Activated CD4-positive, alpha-beta T cell treated with anti-CD3 and anti-CD28 coated beads, Interleukin-2, amount 10 ng/mL, durations not matched to agents 7 days and 5 days (primary cell): ENCODE measurements at regions not wholly inside any gene's neighbourhood (a gene's known extent, or its start where the extent isn't known, plus 50 kb on each side); places are given as distances from the start of the nearest gene placed in this dataset.

Source experiments
- CTCF ChIA-PET: fragments of 350-600 bp; sonication (Branson Sonifier 250); formaldehyde crosslinking; loops from one replicate; lab custom pipeline; 2021; ENCODE audit warnings: antibody characterized with exemption; lab: Charles Lee
- POLR2A ChIA-PET: fragments of 350-600 bp; sonication (Branson Sonifier 250); formaldehyde crosslinking; loops from one replicate; lab custom pipeline; 2021; ENCODE audit warnings: antibody characterized with exemption; lab: Charles Lee
- DNase-seq: peaks from one replicate; pipeline ENCODE4 v3.0.0-alpha.2; 2020
- H3K27ac Mint-ChIP-seq: one replicate; pipeline ENCODE4 v1.8.0; 2021; ENCODE audit warnings: mild to moderate bottlenecking, moderate library complexity, mixed read lengths
- H3K27me3 Mint-ChIP-seq: one replicate; pipeline ENCODE4 v1.8.0; 2021; ENCODE audit warnings: mixed read lengths
- H3K36me3 Mint-ChIP-seq: one replicate; pipeline ENCODE4 v1.8.0; 2021; ENCODE audit warnings: low read depth, mixed read lengths
- H3K4me1 Mint-ChIP-seq: one replicate; pipeline ENCODE4 v1.8.0; 2021; ENCODE audit warnings: mixed read lengths
- H3K4me3 Mint-ChIP-seq: one replicate; pipeline ENCODE4 v1.8.0; 2021; ENCODE audit warnings: mild to moderate bottlenecking, moderate library complexity, mixed read lengths
- H3K9me3 Mint-ChIP-seq: one replicate; pipeline ENCODE4 v1.8.0; 2021; ENCODE audit warnings: mixed read lengths

- no peak overlapping the region for H3K4me3 Mint-ChIP-seq
- no peak for DNase-seq
- no peaks in the 10 kb centered on the region for H3K27me3 Mint-ChIP-seq
- ChIA-PET POLR2A (no interaction called here), CTCF (no interaction called here)
- no peaks in the 10 kb centered on the region for H3K36me3 Mint-ChIP-seq
- peaks cover 4% of the 10 kb centered on the region for H3K9me3 Mint-ChIP-seq
- no peak overlapping the region for H3K27ac Mint-ChIP-seq
- H3K4me1 Mint-ChIP-seq: no peaks in the 10 kb centered on the region
These were observed 915.3 kb upstream of the SLITRK6 start for GRCh38 chr13:86714495-86714894.

GRCh38 chr13:86725105-86725504, 925.9 kb upstream of the SLITRK6 start:
- POLR2A ChIA-PET: no interaction called here
- Mint-ChIP-seq H3K27me3 (no peaks in the 10 kb centered on the region), H3K9me3 (peaks cover 3% of the 10 kb centered on the region), H3K36me3 (no peaks in the 10 kb centered on the region), H3K4me3 (no peak overlapping the region), H3K4me1 (no peaks in the 10 kb centered on the region), H3K27ac (no peak overlapping the region)
- CTCF ChIA-PET: no interaction called here
- no peak for DNase-seq

GRCh38 chr13:86729206-86729605, 930.0 kb upstream of the SLITRK6 start:
- no peak overlapping the region for H3K4me3 Mint-ChIP-seq
- peaks cover 4% of the 10 kb centered on the region for H3K9me3 Mint-ChIP-seq
- DNase-seq: no peak
- H3K27ac Mint-ChIP-seq: no peak overlapping the region
- no peaks in the 10 kb centered on the region for H3K27me3 Mint-ChIP-seq
- H3K36me3 Mint-ChIP-seq: no peaks in the 10 kb centered on the region
- POLR2A ChIA-PET: no interaction called here
- CTCF ChIA-PET: no interaction called here
- H3K4me1 Mint-ChIP-seq: no peaks in the 10 kb centered on the region

GRCh38 chr13:86731987-86732386, 932.8 kb upstream of the SLITRK6 start:
- Mint-ChIP-seq H3K27ac (no peak overlapping the region), H3K4me1 (no peaks in the 10 kb centered on the region)
- POLR2A ChIA-PET: no interaction called here

GRCh38 chr13:86737334-86737932, 933.7 kb upstream of the SLITRK5 start:
- DNase-seq: no peak
- Mint-ChIP-seq H3K9me3 (no peaks in the 10 kb centered on the region), H3K4me3 (no peak overlapping the region), H3K27ac (no peak overlapping the region), H3K27me3 (no peaks in the 10 kb centered on the region), H3K36me3 (no peaks in the 10 kb centered on the region), H3K4me1 (no peaks in the 10 kb centered on the region)
- ChIA-PET CTCF (no interaction called here), POLR2A (no interaction called here)

More at GRCh38 chr13:86731987-86732386, 932.8 kb upstream of the SLITRK6 start:
- Mint-ChIP-seq H3K27me3 (no peaks in the 10 kb centered on the region), H3K9me3 (peaks cover 4% of the 10 kb centered on the region), H3K4me3 (no peak overlapping the region), H3K36me3 (no peaks in the 10 kb centered on the region)
- DNase-seq: no peak
- CTCF ChIA-PET: no interaction called here

GRCh38 chr13:86741762-86742285, 929.3 kb upstream of the SLITRK5 start:
- ChIA-PET CTCF (no interaction called here), POLR2A (no interaction called here)
- H3K27me3 Mint-ChIP-seq: no peaks in the 10 kb centered on the region
- H3K4me3 Mint-ChIP-seq: no peak overlapping the region
- H3K4me1 Mint-ChIP-seq: no peaks in the 10 kb centered on the region
- no peak for DNase-seq
- no peaks in the 10 kb centered on the region for H3K36me3 Mint-ChIP-seq
- no peaks in the 10 kb centered on the region for H3K9me3 Mint-ChIP-seq
- no peak overlapping the region for H3K27ac Mint-ChIP-seq

GRCh38 chr13:86757236-86757978, 913.8 kb upstream of the SLITRK5 start:
- H3K27me3 Mint-ChIP-seq: no peaks in the 10 kb centered on the region
- ChIA-PET POLR2A (no interaction called here), CTCF (no interaction called here)
- peak overlapping the region; percentile 22 for H3K4me3 Mint-ChIP-seq
- peaks cover 25% of the 10 kb centered on the region for H3K9me3 Mint-ChIP-seq
- no peaks in the 10 kb centered on the region for H3K36me3 Mint-ChIP-seq
- H3K27ac Mint-ChIP-seq: peak overlapping the region; percentile 81
- no peaks in the 10 kb centered on the region for H3K4me1 Mint-ChIP-seq
- DNase-seq: peak; percentile 9

- no peak overlapping the region for H3K27ac Mint-ChIP-seq
- no peak for DNase-seq
- ChIA-PET CTCF (no interaction called here), POLR2A (no interaction called here)
- no peaks in the 10 kb centered on the region for H3K27me3 Mint-ChIP-seq
- H3K36me3 Mint-ChIP-seq: no peaks in the 10 kb centered on the region
- H3K4me3 Mint-ChIP-seq: no peak overlapping the region
- H3K4me1 Mint-ChIP-seq: no peaks in the 10 kb centered on the region
- peaks cover 31% of the 10 kb centered on the region for H3K9me3 Mint-ChIP-seq
These were observed 913.1 kb upstream of the SLITRK5 start for GRCh38 chr13:86758116-86758515.

GRCh38 chr13:86760620-86761019, 910.6 kb upstream of the SLITRK5 start:
- ChIA-PET CTCF (no interaction called here), POLR2A (no interaction called here)
- H3K4me3 Mint-ChIP-seq: peak overlapping the region; percentile 24
- H3K9me3 Mint-ChIP-seq: peaks cover 41% of the 10 kb centered on the region
- no peak overlapping the region for H3K27ac Mint-ChIP-seq
- no peaks in the 10 kb centered on the region for H3K36me3 Mint-ChIP-seq
- no peak for DNase-seq
- no peaks in the 10 kb centered on the region for H3K4me1 Mint-ChIP-seq
- no peaks in the 10 kb centered on the region for H3K27me3 Mint-ChIP-seq

GRCh38 chr13:86765462-86765861, 905.7 kb upstream of the SLITRK5 start:
- ChIA-PET CTCF (no interaction called here), POLR2A (no interaction called here)
- Mint-ChIP-seq H3K27me3 (no peaks in the 10 kb centered on the region), H3K4me3 (no peak overlapping the region), H3K9me3 (peaks cover 37% of the 10 kb centered on the region), H3K36me3 (no peaks in the 10 kb centered on the region), H3K4me1 (no peaks in the 10 kb centered on the region), H3K27ac (no peak overlapping the region)
- no peak for DNase-seq

- CTCF ChIA-PET: no interaction called here
These were observed 882.6 kb upstream of the SLITRK5 start for GRCh38 chr13:86788616-86789015.

GRCh38 chr13:86792153-86792651, 879.0 kb upstream of the SLITRK5 start:
- CTCF ChIA-PET: no interaction called here
- DNase-seq: no peak
- POLR2A ChIA-PET: no interaction called here
- H3K4me3 Mint-ChIP-seq: no peak overlapping the region
- H3K27ac Mint-ChIP-seq: no peak overlapping the region
- peaks cover 6% of the 10 kb centered on the region for H3K9me3 Mint-ChIP-seq
- H3K4me1 Mint-ChIP-seq: no peaks in the 10 kb centered on the region
- H3K36me3 Mint-ChIP-seq: no peaks in the 10 kb centered on the region
- H3K27me3 Mint-ChIP-seq: no peaks in the 10 kb centered on the region

More at GRCh38 chr13:86788616-86789015, 882.6 kb upstream of the SLITRK5 start:
- no peaks in the 10 kb centered on the region for H3K4me1 Mint-ChIP-seq
- H3K36me3 Mint-ChIP-seq: no peaks in the 10 kb centered on the region
- POLR2A ChIA-PET: no interaction called here
- H3K9me3 Mint-ChIP-seq: peaks cover 6% of the 10 kb centered on the region
- no peak overlapping the region for H3K27ac Mint-ChIP-seq
- H3K27me3 Mint-ChIP-seq: no peaks in the 10 kb centered on the region
- no peak for DNase-seq
- H3K4me3 Mint-ChIP-seq: no peak overlapping the region

GRCh38 chr13:86795858-86796257, 875.3 kb upstream of the SLITRK5 start:
- CTCF ChIA-PET: no interaction called here
- no peaks in the 10 kb centered on the region for H3K36me3 Mint-ChIP-seq
- H3K9me3 Mint-ChIP-seq: peaks cover 7% of the 10 kb centered on the region
- POLR2A ChIA-PET: no interaction called here
- H3K27ac Mint-ChIP-seq: no peak overlapping the region
- H3K27me3 Mint-ChIP-seq: no peaks in the 10 kb centered on the region
- H3K4me3 Mint-ChIP-seq: no peak overlapping the region
- DNase-seq: no peak
- no peaks in the 10 kb centered on the region for H3K4me1 Mint-ChIP-seq
